Glutamatergic neuron (in vitro differentiated cells): ENCODE measurements at regions not wholly inside any gene's neighbourhood (a gene's known extent, or its start where the extent isn't known, plus 50 kb on each side); places are given as distances from the start of the nearest gene placed in this dataset.

ENCODE experiments used
- DNase-seq: peaks from one replicate; pipeline ENCODE4 v3.0.0; 2022
- H3K27ac Mint-ChIP-seq: one replicate; pipeline ENCODE4 v1.8.0; 2020; ENCODE audit warnings: mild to moderate bottlenecking, mixed read lengths, inconsistent platforms; ENCODE audit not compliant: unreplicated experiment
- H3K27me3 Mint-ChIP-seq: one replicate; pipeline ENCODE4 v1.8.0; 2020; ENCODE audit warnings: mild to moderate bottlenecking, moderate library complexity, mixed read lengths, inconsistent platforms; ENCODE audit not compliant: unreplicated experiment
- H3K36me3 Mint-ChIP-seq: one replicate; pipeline ENCODE4 v1.8.0; 2020; ENCODE audit warnings: mild to moderate bottlenecking, mixed read lengths, inconsistent platforms; ENCODE audit not compliant: unreplicated experiment
- H3K4me1 Mint-ChIP-seq: one replicate; pipeline ENCODE4 v1.8.0; 2020; ENCODE audit warnings: mild to moderate bottlenecking, low read depth, mixed read lengths, inconsistent platforms; ENCODE audit not compliant: unreplicated experiment
- H3K4me3 Mint-ChIP-seq: one replicate; pipeline ENCODE4 v1.8.0; 2020; ENCODE audit warnings: mild to moderate bottlenecking, mixed read lengths, inconsistent platforms; ENCODE audit not compliant: unreplicated experiment
- H3K9me3 Mint-ChIP-seq: one replicate; pipeline ENCODE4 v1.8.0; 2020; ENCODE audit warnings: mild to moderate bottlenecking, moderate library complexity, mixed read lengths, inconsistent platforms; ENCODE audit not compliant: unreplicated experiment
- TF ChIP-seq, protein P1 (sequence below): fragments of 200-600 bp; sonication (generic); IDR thresholded peaks from one replicate; pipeline ENCODE4 v1.5.0; 2021; ENCODE audit not compliant: partially characterized antibody, unreplicated experiment

- TF ChIP-seq, protein P1, sequence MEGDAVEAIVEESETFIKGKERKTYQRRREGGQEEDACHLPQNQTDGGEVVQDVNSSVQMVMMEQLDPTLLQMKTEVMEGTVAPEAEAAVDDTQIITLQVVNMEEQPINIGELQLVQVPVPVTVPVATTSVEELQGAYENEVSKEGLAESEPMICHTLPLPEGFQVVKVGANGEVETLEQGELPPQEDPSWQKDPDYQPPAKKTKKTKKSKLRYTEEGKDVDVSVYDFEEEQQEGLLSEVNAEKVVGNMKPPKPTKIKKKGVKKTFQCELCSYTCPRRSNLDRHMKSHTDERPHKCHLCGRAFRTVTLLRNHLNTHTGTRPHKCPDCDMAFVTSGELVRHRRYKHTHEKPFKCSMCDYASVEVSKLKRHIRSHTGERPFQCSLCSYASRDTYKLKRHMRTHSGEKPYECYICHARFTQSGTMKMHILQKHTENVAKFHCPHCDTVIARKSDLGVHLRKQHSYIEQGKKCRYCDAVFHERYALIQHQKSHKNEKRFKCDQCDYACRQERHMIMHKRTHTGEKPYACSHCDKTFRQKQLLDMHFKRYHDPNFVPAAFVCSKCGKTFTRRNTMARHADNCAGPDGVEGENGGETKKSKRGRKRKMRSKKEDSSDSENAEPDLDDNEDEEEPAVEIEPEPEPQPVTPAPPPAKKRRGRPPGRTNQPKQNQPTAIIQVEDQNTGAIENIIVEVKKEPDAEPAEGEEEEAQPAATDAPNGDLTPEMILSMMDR, result no peak
- H3K36me3 Mint-ChIP-seq, result no peaks in the 10 kb centered on the region
- peaks cover 9% of the 10 kb centered on the region for H3K4me1 Mint-ChIP-seq
- H3K9me3 Mint-ChIP-seq, result peaks cover 5% of the 10 kb centered on the region
- no peak overlapping the region for H3K4me3 Mint-ChIP-seq
- peaks cover 4% of the 10 kb centered on the region for H3K27me3 Mint-ChIP-seq
- DNase-seq, result no peak
- no peak overlapping the region for H3K27ac Mint-ChIP-seq
These were observed 89.4 kb upstream of the KCNK12 start for GRCh38 chr2:47660168-47660567.

- TF ChIP-seq, protein P1, result no peak
- no peak overlapping the region for H3K27ac Mint-ChIP-seq
These were observed 88.0 kb upstream of the KCNK12 start for GRCh38 chr2:47658646-47659320.

DNA sequence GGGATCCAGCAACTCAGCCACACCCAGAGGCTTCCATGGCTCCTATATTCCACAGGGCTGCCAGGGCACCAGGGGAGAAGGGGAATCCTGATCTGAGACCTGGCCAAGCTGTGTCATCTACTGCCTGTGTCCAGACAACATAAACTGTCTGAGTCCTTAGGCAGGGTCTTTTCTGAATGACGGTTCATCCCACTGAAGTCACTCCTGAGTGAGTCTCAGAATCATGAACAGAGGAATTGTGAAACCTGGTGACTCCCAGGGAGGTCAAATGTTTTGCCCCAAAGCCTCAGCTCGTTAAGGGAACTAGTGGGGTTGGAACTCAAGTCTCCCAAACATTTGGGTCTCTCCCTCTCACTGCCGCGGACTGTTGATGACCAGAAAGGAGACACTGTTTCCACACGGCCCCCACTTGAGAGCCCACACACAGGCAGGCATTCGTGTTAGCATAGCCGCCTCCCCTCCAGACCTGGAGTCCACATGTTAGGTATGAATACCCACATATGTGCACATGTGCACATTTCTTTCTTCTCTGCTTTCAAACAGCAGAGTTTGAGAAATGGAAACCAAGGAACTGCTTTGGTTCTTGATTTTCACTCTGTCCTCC is 87.2 kb upstream of the KCNK12 start:
- Mint-ChIP-seq H3K27me3 (peaks cover 7% of the 10 kb centered on the region), H3K9me3 (peaks cover 5% of the 10 kb centered on the region), H3K27ac (no peak overlapping the region), H3K36me3 (no peaks in the 10 kb centered on the region), H3K4me1 (peaks cover 9% of the 10 kb centered on the region), H3K4me3 (no peak overlapping the region)
- no peak for DNase-seq
- TF ChIP-seq, protein P1, result no peak

More at GRCh38 chr2:47658646-47659320, 88.0 kb upstream of the KCNK12 start:
- Mint-ChIP-seq H3K36me3 (no peaks in the 10 kb centered on the region), H3K4me3 (no peak overlapping the region), H3K9me3 (peaks cover 5% of the 10 kb centered on the region), H3K4me1 (peaks cover 10% of the 10 kb centered on the region), H3K27me3 (peaks cover 4% of the 10 kb centered on the region)
- DNase-seq, result no peak

DNA sequence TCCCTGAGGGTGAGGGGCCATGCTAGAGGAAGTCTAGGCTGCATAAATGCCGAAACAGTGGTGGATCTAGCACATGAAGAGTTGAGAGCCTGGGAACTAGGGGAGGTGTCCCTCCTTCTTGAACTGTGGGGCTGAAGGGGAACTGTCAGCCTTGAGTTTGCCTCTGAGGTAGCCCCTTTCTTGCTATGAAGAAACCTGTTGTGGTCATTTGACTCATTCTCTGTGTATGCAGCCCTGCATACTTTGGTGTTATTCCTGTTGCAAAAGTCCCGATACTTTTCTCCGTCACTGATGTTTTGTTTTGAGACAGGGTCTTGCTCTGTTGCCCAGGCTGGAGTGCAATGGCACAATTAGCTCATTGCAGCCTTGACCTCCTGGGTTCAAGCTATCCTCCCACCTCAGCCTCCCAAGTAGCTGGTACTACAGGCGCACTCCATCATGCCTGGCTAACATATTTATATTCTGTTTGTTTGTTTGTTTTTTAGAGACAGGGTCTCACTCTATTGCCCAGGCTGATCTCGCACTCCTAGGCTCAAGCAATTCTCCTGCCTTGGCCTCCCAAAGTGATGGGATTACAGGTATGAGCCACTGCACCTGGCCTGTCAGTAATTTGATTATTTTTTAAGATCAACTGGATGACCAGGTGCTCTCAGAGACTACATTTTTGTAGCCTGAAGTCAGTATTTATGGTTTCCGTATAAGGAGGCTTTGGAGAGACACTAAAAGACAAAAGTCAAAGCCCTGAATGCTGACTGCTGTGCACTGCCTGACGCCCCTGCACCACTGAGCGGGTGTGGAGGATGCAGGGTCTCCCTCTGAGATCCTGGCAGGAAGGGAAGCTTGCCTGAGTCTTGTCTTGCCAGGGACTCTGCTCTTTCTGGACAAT is 86.2 kb upstream of the KCNK12 start:
- no peaks in the 10 kb centered on the region for H3K9me3 Mint-ChIP-seq
- H3K27me3 Mint-ChIP-seq, result peaks cover 3% of the 10 kb centered on the region
- TF ChIP-seq, protein P1, result no peak
- no peaks in the 10 kb centered on the region for H3K36me3 Mint-ChIP-seq
- no peak overlapping the region for H3K4me3 Mint-ChIP-seq
- peaks cover 2% of the 10 kb centered on the region for H3K4me1 Mint-ChIP-seq
- DNase-seq, result no peak
- no peak overlapping the region for H3K27ac Mint-ChIP-seq
